OCI-LY7 (cell line): ENCODE measurements at regions not wholly inside any gene's neighbourhood (a gene's known extent, or its start where the extent isn't known, plus 50 kb on each side); places are given as distances from the start of the nearest gene placed in this dataset.

ENCODE experiments used
- BruUV-seq: library from RNA; stranded (reverse); fragments of 400-500 nt; replicated peaks from 2 replicates; lab custom pipeline; 2021; lab: Mats Ljungman, UMichigan
- CTCF ChIA-PET: fragments of 300-600 bp; sonication (Branson Sonifier 250); formaldehyde crosslinking; loops from one replicate; lab custom pipeline; 2022; ENCODE audit warnings: antibody characterized with exemption; ENCODE audit not compliant: unreplicated experiment; lab: Charles Lee
- POLR2A ChIA-PET: fragments of 300-600 bp; sonication (Branson Sonifier 250); formaldehyde crosslinking; loops from one replicate; lab custom pipeline; 2022; ENCODE audit warnings: antibody characterized with exemption; lab: Charles Lee
- DNase-seq: peaks from one replicate; pipeline ENCODE4 v3.0.0-alpha.2; 2015; ENCODE audit warnings: low spot score
- H2AFZ ChIP-seq: fragments of 200-600 bp; sonication (generic), shearing (Covaris generic); 2 replicates; pipeline ENCODE4 v1.6.1; 2014; ENCODE audit warnings: mild to moderate bottlenecking, antibody characterized with exemption, low read length, moderate library complexity
- H3K27ac ChIP-seq: fragments of 200-600 bp; sonication (generic); 2 replicates; pipeline ENCODE4 v1.5.1; 2014; ENCODE audit warnings: mixed run types, low read depth, mild to moderate bottlenecking, moderate library complexity, low read length, inconsistent platforms; ENCODE audit not compliant: poor library complexity, severe bottlenecking
- H3K36me3 ChIP-seq: fragments of 200-600 bp; sonication (generic); 2 replicates; pipeline ENCODE4 v1.6.1; 2014; ENCODE audit warnings: mild to moderate bottlenecking, antibody characterized with exemption, low read length, moderate library complexity, mixed read lengths; ENCODE audit not compliant: insufficient read depth
- H3K4me1 ChIP-seq: fragments of 200-600 bp; sonication (generic); 2 replicates; pipeline ENCODE4 v1.5.1; 2014; ENCODE audit warnings: mild to moderate bottlenecking, low read length; ENCODE audit not compliant: insufficient read depth, poor library complexity, severe bottlenecking
- H3K4me2 ChIP-seq: fragments of 200-600 bp; sonication (generic); 2 replicates; pipeline ENCODE4 v1.6.1; 2014; ENCODE audit warnings: mild to moderate bottlenecking, low read length
- H3K4me3 ChIP-seq: fragments of 200-600 bp; sonication (generic); 2 replicates; pipeline ENCODE4 v1.5.1; 2014; ENCODE audit warnings: mild to moderate bottlenecking, low read depth, low read length; ENCODE audit not compliant: poor library complexity, severe bottlenecking
- H3K79me2 ChIP-seq: fragments of 200-600 bp; sonication (generic); 2 replicates; pipeline ENCODE4 v1.6.1; 2016; ENCODE audit warnings: low read depth, mild to moderate bottlenecking, low read length, moderate library complexity, mixed read lengths; ENCODE audit not compliant: insufficient read depth
- H3K9me2 ChIP-seq: fragments of 200-600 bp; sonication (generic); 2 replicates; pipeline ENCODE4 v1.6.1; 2016; ENCODE audit warnings: mild to moderate bottlenecking, low read length, mixed read lengths; ENCODE audit not compliant: insufficient read depth
- H3K9me3 ChIP-seq: fragments of 200-600 bp; sonication (generic); 2 replicates; pipeline ENCODE4 v1.6.1; 2014; ENCODE audit warnings: mild to moderate bottlenecking, mixed run types, low read length, mixed read lengths
- H4K20me1 ChIP-seq: fragments of 200-600 bp; sonication (generic); 2 replicates; pipeline ENCODE4 v1.6.1; 2014; ENCODE audit warnings: mild to moderate bottlenecking, antibody characterized with exemption, low read length, moderate library complexity, mixed read lengths; ENCODE audit not compliant: insufficient read depth
- EZH2phosphoT487 ChIP-seq: fragments of 200-600 bp; sonication (generic); IDR thresholded peaks from 2 replicates; pipeline ENCODE4 v1.6.1; 2018; ENCODE audit warnings: low read depth, borderline replicate concordance, mild to moderate bottlenecking, mixed run types, antibody characterized with exemption, low read length, moderate library complexity, mixed read lengths
- intact Hi-C: fragments of 100-400 bp; cut with micrococcal nuclease; formaldehyde crosslinking; loops from one replicate; pipeline ENCODE4 v1.10.0; 2022; ENCODE audit not compliant: unreplicated experiment
- TF ChIP-seq, protein P1 (sequence below): fragments of 200-600 bp; sonication (generic); conservative IDR thresholded peaks from 2 replicates; pipeline ENCODE4 v1.5.1; 2014; ENCODE audit warnings: mild to moderate bottlenecking, antibody characterized with exemption, low read length, moderate library complexity, mixed read lengths

DNA sequence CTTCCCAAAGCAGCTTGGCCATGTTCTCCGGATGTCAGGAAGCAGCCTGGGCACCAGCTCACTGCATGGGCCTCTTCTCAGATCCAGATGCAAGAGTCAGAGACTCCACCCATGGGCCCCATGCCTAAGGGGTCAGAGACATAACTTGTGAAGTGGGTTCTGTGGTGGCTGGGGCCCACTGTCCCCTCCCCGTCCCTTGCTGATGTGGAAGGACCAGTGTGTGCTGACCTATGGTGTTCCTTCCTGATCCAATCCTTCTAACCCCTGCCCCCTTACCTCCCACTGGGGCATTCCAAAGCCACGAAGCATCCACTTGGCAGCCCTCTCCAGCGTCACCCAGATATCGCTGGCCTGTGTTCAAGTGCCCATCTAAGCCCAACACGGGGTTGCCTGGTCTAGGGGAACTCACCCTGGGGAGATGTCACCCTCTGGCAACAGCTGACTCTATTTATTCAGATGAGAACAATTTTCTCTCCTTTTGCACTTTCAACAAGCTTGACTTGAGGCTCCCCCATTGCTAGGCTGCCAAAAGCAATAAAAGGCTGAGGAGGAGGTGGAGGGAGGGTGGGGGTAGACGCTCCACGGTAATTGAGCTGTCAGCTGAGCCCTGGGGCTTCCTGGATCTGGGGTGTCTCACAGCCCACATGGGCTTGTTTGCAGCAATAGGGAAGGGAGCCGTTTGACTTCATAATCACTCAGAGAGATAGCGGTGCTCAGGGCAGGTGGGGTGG is 158.5 kb downstream of the ADAMTS15 start:
- Histone ChIP-seq H3K27ac (no peak overlapping the region), H3K4me1 (no peaks in the 10 kb centered on the region), H4K20me1 (no peaks in the 10 kb centered on the region), H3K9me3 (no peaks in the 10 kb centered on the region), H3K36me3 (no peaks in the 10 kb centered on the region), H3K4me3 (no peak overlapping the region), H2AFZ (no peak overlapping the region), H3K4me2 (no peak overlapping the region), H3K9me2 (no peaks in the 10 kb centered on the region), H3K79me2 (no peaks in the 10 kb centered on the region)
- no peak for DNase-seq
- BruUV-seq, result no TSS peak
- POLR2A ChIA-PET, result interaction anchor here (0.7 kb wide), 1 partner anchor 1133 kb away, joined by 3 read pairs; no protein-coding TSS in a partner anchor
- intact Hi-C loops, result no loop called here
- no peak for TF ChIP-seq EZH2phosphoT487
- TF ChIP-seq, protein P1, sequence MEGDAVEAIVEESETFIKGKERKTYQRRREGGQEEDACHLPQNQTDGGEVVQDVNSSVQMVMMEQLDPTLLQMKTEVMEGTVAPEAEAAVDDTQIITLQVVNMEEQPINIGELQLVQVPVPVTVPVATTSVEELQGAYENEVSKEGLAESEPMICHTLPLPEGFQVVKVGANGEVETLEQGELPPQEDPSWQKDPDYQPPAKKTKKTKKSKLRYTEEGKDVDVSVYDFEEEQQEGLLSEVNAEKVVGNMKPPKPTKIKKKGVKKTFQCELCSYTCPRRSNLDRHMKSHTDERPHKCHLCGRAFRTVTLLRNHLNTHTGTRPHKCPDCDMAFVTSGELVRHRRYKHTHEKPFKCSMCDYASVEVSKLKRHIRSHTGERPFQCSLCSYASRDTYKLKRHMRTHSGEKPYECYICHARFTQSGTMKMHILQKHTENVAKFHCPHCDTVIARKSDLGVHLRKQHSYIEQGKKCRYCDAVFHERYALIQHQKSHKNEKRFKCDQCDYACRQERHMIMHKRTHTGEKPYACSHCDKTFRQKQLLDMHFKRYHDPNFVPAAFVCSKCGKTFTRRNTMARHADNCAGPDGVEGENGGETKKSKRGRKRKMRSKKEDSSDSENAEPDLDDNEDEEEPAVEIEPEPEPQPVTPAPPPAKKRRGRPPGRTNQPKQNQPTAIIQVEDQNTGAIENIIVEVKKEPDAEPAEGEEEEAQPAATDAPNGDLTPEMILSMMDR, result no peak
- CTCF ChIA-PET, result no interaction called here

DNA sequence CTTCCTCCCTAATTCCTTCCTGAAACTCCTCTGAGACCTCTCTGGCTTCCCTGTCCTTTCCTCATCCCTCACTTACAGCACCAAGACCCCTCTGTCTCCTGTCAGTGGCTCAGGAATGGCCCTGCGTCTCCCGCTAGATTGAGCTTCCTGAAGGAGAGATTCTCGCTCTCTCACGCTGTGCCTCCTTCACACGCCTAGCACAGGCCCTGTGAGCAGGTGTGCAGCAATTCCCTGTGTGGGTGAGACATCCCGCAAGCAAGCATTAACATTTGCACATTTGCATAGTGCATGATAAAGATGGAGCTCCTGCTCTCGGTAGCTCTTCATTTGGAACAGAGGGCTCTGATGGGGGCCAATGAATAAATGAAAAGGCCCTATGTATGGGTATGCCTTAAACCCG is 159.8 kb downstream of the ADAMTS15 start:
- H3K4me2 ChIP-seq, result no peak overlapping the region
- no peak overlapping the region for H3K27ac ChIP-seq
- H2AFZ ChIP-seq, result no peak overlapping the region
- no peaks in the 10 kb centered on the region for H3K36me3 ChIP-seq
- ChIA-PET CTCF (no interaction called here), POLR2A (no interaction called here)
- H3K4me3 ChIP-seq, result no peak overlapping the region
- no peaks in the 10 kb centered on the region for H3K9me3 ChIP-seq
- no peak for TF ChIP-seq EZH2phosphoT487
- TF ChIP-seq, protein P1, result no peak
- H4K20me1 ChIP-seq, result no peaks in the 10 kb centered on the region
- H3K4me1 ChIP-seq, result no peaks in the 10 kb centered on the region
- no TSS peak for BruUV-seq
- H3K79me2 ChIP-seq, result no peaks in the 10 kb centered on the region
- no peak for DNase-seq
- no peaks in the 10 kb centered on the region for H3K9me2 ChIP-seq
- intact Hi-C loops, result no loop called here
